Activated CD8-positive, alpha-beta T cell treated with anti-CD3 and anti-CD28 coated beads for 36 hours (primary cell): ENCODE measurements at regions not wholly inside any gene's neighbourhood (a gene's known extent, or its start where the extent isn't known, plus 50 kb on each side); places are given as distances from the start of the nearest gene placed in this dataset.

ENCODE experiments used
- ATAC-seq: fragments of 200-7000 bp; cut with Tn5 transposase; one replicate; pipeline ENCODE4 v1.10.0; 2021; ENCODE audit warnings: mild to moderate bottlenecking, moderate library complexity
- CTCF ChIA-PET: fragments of 350-600 bp; sonication (Branson Sonifier 250); formaldehyde crosslinking; loops from one replicate; lab custom pipeline; 2021; ENCODE audit warnings: antibody characterized with exemption; lab: Charles Lee
- POLR2A ChIA-PET: fragments of 350-600 bp; sonication (Branson Sonifier 250); formaldehyde crosslinking; loops from one replicate; lab custom pipeline; 2021; ENCODE audit warnings: antibody characterized with exemption; lab: Charles Lee
- DNase-seq: peaks from one replicate; pipeline ENCODE4 v3.0.0-alpha.2; 2020
- H3K27ac Mint-ChIP-seq: one replicate; pipeline ENCODE4 v1.8.0; 2021; ENCODE audit warnings: mild to moderate bottlenecking, mixed read lengths
- H3K27me3 Mint-ChIP-seq: one replicate; pipeline ENCODE4 v1.8.0; 2021; ENCODE audit warnings: mixed read lengths
- H3K36me3 Mint-ChIP-seq: one replicate; pipeline ENCODE4 v1.8.0; 2021; ENCODE audit warnings: low read depth, mixed read lengths
- H3K4me1 Mint-ChIP-seq: one replicate; pipeline ENCODE4 v1.8.0; 2021; ENCODE audit warnings: low read depth, mixed read lengths
- H3K4me3 Mint-ChIP-seq: one replicate; pipeline ENCODE4 v1.8.0; 2021; ENCODE audit warnings: mild to moderate bottlenecking, moderate library complexity, mixed read lengths
- H3K9me3 Mint-ChIP-seq: one replicate; pipeline ENCODE4 v1.8.0; 2021; ENCODE audit warnings: mixed read lengths
- intact Hi-C: fragments of 100-400 bp; cut with micrococcal nuclease; formaldehyde crosslinking; loops from one replicate; pipeline ENCODE4 v1.10.0; 2022
- TF ChIP-seq, protein P1 (sequence below): fragments of 200-600 bp; IDR thresholded peaks from one replicate; pipeline ENCODE4 v1.8.0; 2022; ENCODE audit warnings: antibody characterized with exemption, mild to moderate bottlenecking

DNA sequence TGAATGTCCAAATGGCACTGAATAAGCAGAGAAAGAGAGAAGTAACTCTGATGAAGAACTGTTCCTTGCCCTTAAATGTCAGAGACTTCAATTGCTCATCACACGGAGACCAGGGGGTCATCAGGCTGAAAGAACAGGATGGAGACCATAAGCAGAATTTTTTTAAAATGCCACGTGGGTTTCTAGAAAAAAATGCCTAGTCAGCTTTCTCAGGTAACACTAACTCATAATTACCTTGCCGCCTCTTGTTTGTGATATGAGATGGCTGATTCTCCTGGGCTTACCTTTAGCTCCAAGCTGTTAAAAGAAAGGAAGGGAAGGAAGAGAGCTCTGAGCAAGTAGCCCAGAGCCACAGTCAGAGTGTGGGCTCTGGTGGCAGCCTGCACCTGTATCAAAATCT is 372.0 kb downstream of the GPAM start:
- TF ChIP-seq, protein P1, sequence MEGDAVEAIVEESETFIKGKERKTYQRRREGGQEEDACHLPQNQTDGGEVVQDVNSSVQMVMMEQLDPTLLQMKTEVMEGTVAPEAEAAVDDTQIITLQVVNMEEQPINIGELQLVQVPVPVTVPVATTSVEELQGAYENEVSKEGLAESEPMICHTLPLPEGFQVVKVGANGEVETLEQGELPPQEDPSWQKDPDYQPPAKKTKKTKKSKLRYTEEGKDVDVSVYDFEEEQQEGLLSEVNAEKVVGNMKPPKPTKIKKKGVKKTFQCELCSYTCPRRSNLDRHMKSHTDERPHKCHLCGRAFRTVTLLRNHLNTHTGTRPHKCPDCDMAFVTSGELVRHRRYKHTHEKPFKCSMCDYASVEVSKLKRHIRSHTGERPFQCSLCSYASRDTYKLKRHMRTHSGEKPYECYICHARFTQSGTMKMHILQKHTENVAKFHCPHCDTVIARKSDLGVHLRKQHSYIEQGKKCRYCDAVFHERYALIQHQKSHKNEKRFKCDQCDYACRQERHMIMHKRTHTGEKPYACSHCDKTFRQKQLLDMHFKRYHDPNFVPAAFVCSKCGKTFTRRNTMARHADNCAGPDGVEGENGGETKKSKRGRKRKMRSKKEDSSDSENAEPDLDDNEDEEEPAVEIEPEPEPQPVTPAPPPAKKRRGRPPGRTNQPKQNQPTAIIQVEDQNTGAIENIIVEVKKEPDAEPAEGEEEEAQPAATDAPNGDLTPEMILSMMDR, result no peak
- POLR2A ChIA-PET, result no interaction called here
- Mint-ChIP-seq H3K27me3 (peaks cover 2% of the 10 kb centered on the region), H3K4me3 (no peak overlapping the region), H3K36me3 (no peaks in the 10 kb centered on the region), H3K9me3 (peaks cover 4% of the 10 kb centered on the region), H3K27ac (no peak overlapping the region), H3K4me1 (no peaks in the 10 kb centered on the region)
- CTCF ChIA-PET, result no interaction called here
- intact Hi-C loops, result no loop called here
- DNase-seq, result no peak
- no peak for ATAC-seq

DNA sequence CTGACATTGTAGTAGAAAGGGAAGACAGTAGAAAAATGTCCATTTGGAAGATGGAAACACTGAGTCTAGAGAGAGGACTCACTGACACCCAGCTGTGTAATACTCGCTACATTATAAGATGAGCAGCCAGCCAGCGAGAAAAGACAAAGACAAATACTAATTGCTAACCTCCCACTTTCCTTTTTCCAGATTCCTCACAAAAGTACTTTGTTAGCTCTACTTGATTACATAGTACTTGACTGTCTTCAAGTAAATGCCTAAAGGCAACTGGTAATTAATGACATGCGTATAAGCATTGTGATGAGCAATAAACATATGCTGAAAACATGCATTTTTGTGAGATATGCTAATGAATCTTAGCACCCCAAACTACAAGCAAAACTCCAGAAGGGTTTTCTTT is 363.1 kb downstream of the GPAM start:
- Mint-ChIP-seq H3K4me1 (no peaks in the 10 kb centered on the region), H3K27me3 (no peaks in the 10 kb centered on the region), H3K9me3 (no peaks in the 10 kb centered on the region), H3K4me3 (no peak overlapping the region), H3K27ac (no peak overlapping the region), H3K36me3 (no peaks in the 10 kb centered on the region)
- ChIA-PET POLR2A (no interaction called here), CTCF (no interaction called here)
- DNase-seq (no peak), ATAC-seq (no peak)
- TF ChIP-seq, protein P1, result no peak
- intact Hi-C loops, result no loop called here

DNA sequence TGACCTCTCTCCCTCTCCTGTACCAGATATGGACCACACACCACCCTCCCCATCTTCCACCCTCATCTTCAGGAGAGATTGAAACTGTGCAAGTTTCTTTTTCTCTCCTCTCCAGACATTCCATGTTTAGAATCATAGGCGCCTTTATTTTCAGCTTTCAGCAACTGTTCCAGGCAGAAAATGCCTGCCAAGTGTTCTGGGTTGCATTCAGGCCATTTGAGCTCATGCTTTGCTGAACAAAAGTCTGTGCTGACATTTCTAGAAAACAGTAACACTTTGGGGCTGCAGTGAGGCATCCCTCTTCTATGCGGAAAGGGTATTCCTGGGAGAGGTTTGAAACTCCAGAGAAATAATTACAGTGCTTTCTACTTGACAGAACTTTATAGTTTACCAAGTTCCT is 361.7 kb downstream of the GPAM start:
- no peak for DNase-seq
- Mint-ChIP-seq H3K36me3 (no peaks in the 10 kb centered on the region), H3K9me3 (no peaks in the 10 kb centered on the region), H3K27ac (no peak overlapping the region), H3K27me3 (no peaks in the 10 kb centered on the region), H3K4me3 (no peak overlapping the region), H3K4me1 (no peaks in the 10 kb centered on the region)
- TF ChIP-seq, protein P1, result no peak
- ChIA-PET POLR2A (no interaction called here), CTCF (no interaction called here)
- ATAC-seq, result no peak
- intact Hi-C loops, result no loop called here

DNA sequence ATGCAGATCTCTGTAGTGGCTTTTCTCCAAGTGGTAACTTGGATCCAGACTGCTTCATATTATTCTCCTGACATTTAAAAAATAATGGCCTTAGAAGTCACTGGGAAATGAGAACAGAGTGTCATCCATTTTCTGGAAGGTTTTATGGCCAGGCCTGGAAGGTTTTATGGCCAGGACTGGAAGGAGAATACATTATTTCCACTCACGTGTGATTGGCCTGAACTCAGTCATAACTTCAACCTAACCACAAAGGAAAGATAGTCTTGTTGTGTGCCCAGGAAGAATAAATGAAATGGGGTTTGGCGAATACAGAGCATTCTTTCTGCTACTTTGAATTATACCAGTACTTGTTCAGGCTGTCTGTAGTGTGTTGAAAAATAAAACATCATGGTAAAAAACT is 360.9 kb downstream of the GPAM start:
- H3K4me3 Mint-ChIP-seq, result no peak overlapping the region
- H3K9me3 Mint-ChIP-seq, result no peaks in the 10 kb centered on the region

DNA sequence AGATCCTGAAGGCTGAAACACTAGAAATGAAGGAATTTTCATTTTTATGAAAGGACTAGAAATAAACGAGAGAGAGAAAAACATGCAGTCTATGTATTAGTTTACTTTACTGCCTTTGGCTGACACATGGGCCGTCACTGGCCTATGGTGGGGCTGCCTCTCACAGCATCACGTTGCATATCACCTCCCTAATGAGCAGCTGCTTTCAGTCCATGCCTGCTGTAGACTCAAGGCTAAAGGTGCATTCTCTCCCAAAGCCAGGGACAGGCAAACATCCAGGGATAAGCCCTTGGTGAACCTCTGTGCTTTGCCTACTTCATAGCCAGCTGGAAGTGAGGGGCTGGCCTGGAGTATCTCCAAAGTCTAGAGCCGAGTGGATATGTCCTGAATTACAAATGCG is 359.4 kb downstream of the GPAM start:
- Mint-ChIP-seq H3K9me3 (no peaks in the 10 kb centered on the region), H3K4me3 (no peak overlapping the region), H3K4me1 (no peaks in the 10 kb centered on the region), H3K27ac (no peak overlapping the region), H3K27me3 (no peaks in the 10 kb centered on the region), H3K36me3 (no peaks in the 10 kb centered on the region)
- POLR2A ChIA-PET, result no interaction called here
- ATAC-seq (no peak), DNase-seq (no peak)
- intact Hi-C loops, result no loop called here
- TF ChIP-seq, protein P1, result no peak
- CTCF ChIA-PET, result no interaction called here

More for the DNA sequence above, 360.9 kb downstream of the GPAM start:
- CTCF ChIA-PET, result no interaction called here
- Mint-ChIP-seq H3K36me3 (no peaks in the 10 kb centered on the region), H3K27ac (no peak overlapping the region), H3K4me1 (no peaks in the 10 kb centered on the region), H3K27me3 (no peaks in the 10 kb centered on the region)
- intact Hi-C loops, result no loop called here
- POLR2A ChIA-PET, result no interaction called here
- no peak for DNase-seq
- ATAC-seq, result no peak
- TF ChIP-seq, protein P1, result no peak
